HG03196 (cell line): ENCODE measurements at regions not wholly inside any gene's neighbourhood (a gene's known extent, or its start where the extent isn't known, plus 50 kb on each side); places are given as distances from the start of the nearest gene placed in this dataset.

Experiments used
- ATAC-seq: cut with Tn5 transposase; IDR thresholded peaks from one replicate; pipeline ENCODE4 v1.9.1; 2021; ENCODE audit not compliant: unreplicated experiment

- ATAC-seq = no peak
These were observed 439.1 kb downstream of the GRB14 start for GRCh38 chr2:164182116-164182627.

GRCh38 chr2:164178835-164179465 is 442.3 kb downstream of the GRB14 start:
- ATAC-seq = no peak

GRCh38 chr2:164164602-164165001 is 428.8 kb upstream of the FIGN start:
- ATAC-seq = no peak

GRCh38 chr2:164155558-164155957 is 419.8 kb upstream of the FIGN start:
- ATAC-seq = no peak

- no peak for ATAC-seq
These were observed 415.7 kb upstream of the FIGN start for GRCh38 chr2:164151522-164151921.

GRCh38 chr2:164150604-164151003 is 414.8 kb upstream of the FIGN start:
- ATAC-seq = no peak

- no peak for ATAC-seq
These were observed 410.6 kb upstream of the FIGN start for GRCh38 chr2:164146441-164146840.

- no peak for ATAC-seq
These were observed 409.5 kb upstream of the FIGN start for GRCh38 chr2:164145093-164145987.

- ATAC-seq = no peak
These were observed 407.5 kb upstream of the FIGN start for GRCh38 chr2:164143183-164143930.

GRCh38 chr2:164142755-164143154 is 406.9 kb upstream of the FIGN start:
- no peak for ATAC-seq

GRCh38 chr2:164141271-164141670 is 405.5 kb upstream of the FIGN start:
- no peak for ATAC-seq

GRCh38 chr2:164138750-164139149 is 402.9 kb upstream of the FIGN start:
- ATAC-seq = no peak

GRCh38 chr2:164134336-164134735 is 398.5 kb upstream of the FIGN start:
- ATAC-seq = no peak

GRCh38 chr2:164127971-164128527 is 392.2 kb upstream of the FIGN start:
- ATAC-seq = no peak

GRCh38 chr2:164126960-164127660 is 391.3 kb upstream of the FIGN start:
- no peak for ATAC-seq

- no peak for ATAC-seq
These were observed 380.0 kb upstream of the FIGN start for GRCh38 chr2:164115806-164116205.

GRCh38 chr2:164114937-164115336 is 379.1 kb upstream of the FIGN start:
- ATAC-seq = no peak

GRCh38 chr2:164112105-164112504 is 376.3 kb upstream of the FIGN start:
- ATAC-seq = no peak

GRCh38 chr2:164110515-164110914 is 374.7 kb upstream of the FIGN start:
- ATAC-seq = no peak

GRCh38 chr2:164109006-164109405 is 373.2 kb upstream of the FIGN start:
- ATAC-seq = no peak

GRCh38 chr2:164103271-164103670 is 367.5 kb upstream of the FIGN start:
- no peak for ATAC-seq
